RWPE1 (cell line): ENCODE measurements at regions not wholly inside any gene's neighbourhood (a gene's known extent, or its start where the extent isn't known, plus 50 kb on each side); places are given as distances from the start of the nearest gene placed in this dataset.

ENCODE experiments used
- CTCF ChIA-PET: fragments of 350-600 bp; sonication (Branson Sonifier 250); formaldehyde crosslinking; extraction: SDS; loops from one replicate; lab custom pipeline; 2021; lab: Yijun Ruan, JAX
- POLR2A ChIA-PET: fragments of 400-600 bp; formaldehyde crosslinking; extraction: SDS; loops from one replicate; lab custom pipeline; 2020; ENCODE audit warnings: antibody characterized with exemption; ENCODE audit not compliant: low non-redundant PET; lab: Yijun Ruan, JAX
- DNase-seq: peaks from one replicate; pipeline ENCODE4 v3.0.0; 2012; ENCODE audit warnings: low spot score
- H3K27ac ChIP-seq: fragments of 450-650 bp; 2 replicates; pipeline ENCODE4 v1.5.1; 2017
- CTCF ChIP-seq: fragments of 450-650 bp; conservative IDR thresholded peaks from 2 replicates; pipeline ENCODE4 v1.5.1; 2017; ENCODE audit warnings: low read depth, mild to moderate bottlenecking

- H3K27ac ChIP-seq = no peak overlapping the region
- CTCF ChIA-PET = interaction anchor here (0.6 to 1.1 kb wide), 2 partner anchors 199 to 693 kb away, joined by 3 read pairs; no protein-coding TSS in a partner anchor
- DNase-seq = no peak
- POLR2A ChIA-PET = no interaction called here
- no peak for TF ChIP-seq CTCF
Measured at GRCh38 chr11:112596324-112596723, 335.7 kb upstream of the PLET1 start.

GRCh38 chr11:112597286-112597790 lies 336.7 kb upstream of the PLET1 start:
- DNase-seq = no peak
- no peak overlapping the region for H3K27ac ChIP-seq
- ChIA-PET POLR2A (no interaction called here), CTCF (interaction anchor here (0.6 kb wide), 2 partner anchors 12 to 709 kb away, joined by 3 read pairs; no protein-coding TSS in a partner anchor)
- no peak for TF ChIP-seq CTCF

GRCh38 chr11:112599265-112599664 lies 338.6 kb upstream of the PLET1 start:
- ChIA-PET POLR2A (no interaction called here), CTCF (interaction anchor here (0.8 kb wide), 1 partner anchor 11 kb away, joined by 3 read pairs; no protein-coding TSS in a partner anchor)
- no peak for TF ChIP-seq CTCF
- no peak overlapping the region for H3K27ac ChIP-seq
- no peak for DNase-seq

DNA sequence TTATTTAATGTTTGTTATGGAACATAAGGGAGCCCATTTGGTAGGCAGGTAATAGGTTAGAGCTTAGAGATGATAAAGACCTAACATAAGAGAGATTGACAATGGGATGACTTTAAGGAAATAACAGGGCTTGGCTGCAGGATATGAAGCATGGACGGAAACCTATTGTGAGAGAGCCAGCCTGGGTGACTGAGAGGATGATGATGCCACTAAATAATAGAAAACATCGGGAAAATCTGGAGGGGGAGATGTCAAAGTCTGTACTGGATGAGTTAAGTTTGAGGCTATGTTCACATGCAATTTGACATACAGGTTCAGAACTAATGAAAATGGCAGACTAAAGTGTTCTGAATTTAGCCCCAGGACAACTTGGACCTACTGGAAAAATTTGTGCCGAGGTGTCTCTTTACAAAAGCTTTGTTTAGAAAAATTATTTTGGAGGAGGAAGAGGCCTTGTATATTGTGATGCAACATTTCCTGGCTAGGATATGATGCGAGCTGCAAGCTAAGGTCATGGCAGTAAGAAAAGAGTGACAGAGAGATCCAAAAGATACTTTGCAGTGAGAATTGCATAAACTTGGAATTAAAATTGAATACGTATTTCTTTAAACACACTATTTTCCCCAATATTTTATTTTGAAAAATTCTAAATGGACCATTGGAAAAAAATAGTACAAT lies 339.3 kb upstream of the PLET1 start:
- no peak for DNase-seq
- no peak overlapping the region for H3K27ac ChIP-seq
- CTCF ChIA-PET = interaction anchor here (0.8 kb wide), 1 partner anchor 12 kb away, joined by 3 read pairs; no protein-coding TSS in a partner anchor
- POLR2A ChIA-PET = no interaction called here
- TF ChIP-seq CTCF = no peak

GRCh38 chr11:112605093-112605666 lies 344.5 kb upstream of the PLET1 start:
- H3K27ac ChIP-seq = no peak overlapping the region
- CTCF ChIA-PET = no interaction called here
- no peak for TF ChIP-seq CTCF
- DNase-seq = no peak
- POLR2A ChIA-PET = no interaction called here

DNA sequence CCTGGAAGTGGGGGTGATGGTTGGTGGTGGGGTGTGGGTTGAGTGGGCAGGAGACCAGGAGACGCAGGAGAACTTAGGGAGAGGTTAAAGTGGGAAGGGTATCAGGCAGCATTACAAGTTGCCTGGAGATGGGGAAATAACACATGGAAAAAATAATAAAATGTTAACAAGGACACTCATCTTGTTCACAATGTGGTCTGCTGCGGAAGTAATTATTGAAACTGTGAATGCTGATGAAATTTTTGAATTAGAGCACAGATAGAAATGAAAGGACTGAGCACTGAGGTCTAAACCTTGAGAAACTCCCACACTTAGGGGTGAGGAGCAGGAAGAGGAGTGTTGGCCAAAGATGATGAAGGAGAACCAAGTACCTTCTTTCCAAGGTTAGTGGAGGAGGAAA lies 346.0 kb upstream of the PLET1 start:
- DNase-seq = no peak
- H3K27ac ChIP-seq = no peak overlapping the region
- POLR2A ChIA-PET = no interaction called here
- CTCF ChIA-PET = no interaction called here
- TF ChIP-seq CTCF = no peak
